ENCODE measurements at regions not wholly inside any gene's neighbourhood (a gene's known extent, or its start where the extent isn't known, plus 50 kb on each side); places are given as distances from the start of the nearest gene placed in this dataset.

- Histone ChIP-seq H3K9me3 (no peaks in the 10 kb centered on the region), H3K27me3 (no peaks in the 10 kb centered on the region), H3K36me3 (no peaks in the 10 kb centered on the region), H3K27ac (no peak overlapping the region), H3K4me1 (no peaks in the 10 kb centered on the region), H3K4me3 (no peak overlapping the region)
- DNase-seq (ENCODE audit: extremely low spot score in 2 of 2) = no peak
- intact Hi-C loops (cut with DNase I) = no loop called here
- TF ChIP-seq CTCF (IDR thresholded peaks at IDR 0.05) (no peak), POLR2AphosphoS5 (IDR thresholded peaks at IDR 0.05; ENCODE audit: insufficient read depth in 1 of 2, low read depth in 1 of 2) (no peak), POLR2A (IDR thresholded peaks at IDR 0.05) (no peak)
Measured at GRCh38 chr18:78685980-78686530, 293.6 kb upstream of the SALL3 start.

GRCh38 chr18:78686976-78687685, 292.5 kb upstream of the SALL3 start:
- no peak overlapping the region for H3K27ac ChIP-seq
- H3K4me3 ChIP-seq = no peak overlapping the region
- H3K9me3 ChIP-seq = no peaks in the 10 kb centered on the region
- intact Hi-C loops (cut with DNase I) = no loop called here
- H3K4me1 ChIP-seq = no peaks in the 10 kb centered on the region
- no peak for TF ChIP-seq CTCF (IDR thresholded peaks at IDR 0.05)
- no peak for TF ChIP-seq POLR2A (IDR thresholded peaks at IDR 0.05)
- no peaks in the 10 kb centered on the region for H3K27me3 ChIP-seq
- DNase-seq (ENCODE audit: extremely low spot score in 2 of 2) = no peak
- H3K36me3 ChIP-seq = no peaks in the 10 kb centered on the region

- Histone ChIP-seq H3K27ac (no peak overlapping the region), H3K27me3 (no peaks in the 10 kb centered on the region), H3K4me3 (no peak overlapping the region), H3K9me3 (no peaks in the 10 kb centered on the region), H3K36me3 (no peaks in the 10 kb centered on the region), H3K4me1 (no peaks in the 10 kb centered on the region)
- TF ChIP-seq POLR2AphosphoS5 (IDR thresholded peaks at IDR 0.05; ENCODE audit: insufficient read depth in 1 of 2, low read depth in 1 of 2) (no peak), CTCF (IDR thresholded peaks at IDR 0.05) (no peak)
- no peak for DNase-seq (ENCODE audit: extremely low spot score in 2 of 2)
- intact Hi-C loops (cut with DNase I) = no loop called here
Measured at GRCh38 chr18:78687736-78688135, 291.9 kb upstream of the SALL3 start.

GRCh38 chr18:78688249-78688648, 291.4 kb upstream of the SALL3 start:
- no peak for TF ChIP-seq POLR2A (IDR thresholded peaks at IDR 0.05)
- no peak for TF ChIP-seq CTCF (IDR thresholded peaks at IDR 0.05)
- no peak for TF ChIP-seq POLR2AphosphoS5 (IDR thresholded peaks at IDR 0.05; ENCODE audit: insufficient read depth in 1 of 2, low read depth in 1 of 2)
- DNase-seq (ENCODE audit: extremely low spot score in 2 of 2) = no peak
- Histone ChIP-seq H3K27me3 (no peaks in the 10 kb centered on the region), H3K4me3 (no peak overlapping the region), H3K4me1 (no peaks in the 10 kb centered on the region), H3K27ac (no peak overlapping the region), H3K9me3 (no peaks in the 10 kb centered on the region), H3K36me3 (no peaks in the 10 kb centered on the region)
- intact Hi-C loops (cut with DNase I) = no loop called here

- Histone ChIP-seq H3K27ac (no peak overlapping the region), H3K36me3 (no peaks in the 10 kb centered on the region), H3K4me1 (no peaks in the 10 kb centered on the region), H3K27me3 (no peaks in the 10 kb centered on the region), H3K4me3 (no peak overlapping the region), H3K9me3 (no peaks in the 10 kb centered on the region)
- intact Hi-C loops (cut with DNase I) = no loop called here
- no peak for DNase-seq (ENCODE audit: extremely low spot score in 2 of 2)
- no peak for TF ChIP-seq POLR2AphosphoS5 (IDR thresholded peaks at IDR 0.05; ENCODE audit: insufficient read depth in 1 of 2, low read depth in 1 of 2)
- no peak for TF ChIP-seq POLR2A (IDR thresholded peaks at IDR 0.05)
- no peak for TF ChIP-seq CTCF (IDR thresholded peaks at IDR 0.05)
Measured at GRCh38 chr18:78688916-78689315, 290.7 kb upstream of the SALL3 start.

Measured in vagina (tissue), 2 donors.